H1 (cell line): ENCODE measurements at regions not wholly inside any gene's neighbourhood (a gene's known extent, or its start where the extent isn't known, plus 50 kb on each side); places are given as distances from the start of the nearest gene placed in this dataset.

Source experiments
- CTCF ChIA-PET: fragments of 300-600 bp; sonication (Branson Sonifier 250); formaldehyde crosslinking; loops from one replicate; lab custom pipeline; 2021; ENCODE audit not compliant: partially characterized antibody; lab: Charles Lee
- POLR2A ChIA-PET: fragments of 300-600 bp; sonication (Branson Sonifier 250); formaldehyde crosslinking; loops from one replicate; lab custom pipeline; 2021; ENCODE audit warnings: inconsistent platforms; ENCODE audit not compliant: partially characterized antibody; lab: Charles Lee
- DNase-seq, 2 experiments: peaks; one replicate each; pipeline versions ENCODE4 v3.0.0 to v3.0.0-alpha.2; 2010 to 2022; ENCODE audit warnings: low spot score in 2 of 2, low read depth in 1 of 2, mixed read lengths in 1 of 2
- FAIRE-seq: peaks from 2 replicates; lab custom pipeline; 2011; peaks lifted over from hg19 to GRCh38; lab: Jason Lieb, UNC
- H2AFZ ChIP-seq: 2 replicates; pipeline ENCODE4 v1.8.1; 2012; ENCODE audit warnings: low read length, inconsistent platforms
- H2AK5ac ChIP-seq: 2 replicates; pipeline ENCODE4 v1.6.1; 2013; ENCODE audit warnings: low read depth, low read length
- H2BK120ac ChIP-seq: replicated peaks from 2 replicates; pipeline ENCODE3; 2013; ENCODE audit warnings: low read depth, low read length, inconsistent platforms
- H2BK12ac ChIP-seq: 2 replicates; pipeline ENCODE4 v1.6.1; 2013; ENCODE audit warnings: low read depth, low read length
- H2BK15ac ChIP-seq: 2 replicates; pipeline ENCODE4 v1.6.1; 2013; ENCODE audit warnings: low read length
- H2BK20ac ChIP-seq: 2 replicates; pipeline ENCODE4 v1.6.1; 2013; ENCODE audit warnings: low read length
- H2BK5ac ChIP-seq: 2 replicates; pipeline ENCODE4 v1.6.1; 2013; ENCODE audit warnings: low read depth, low read length
- H3K14ac ChIP-seq: 2 replicates; pipeline ENCODE4 v1.6.1; 2013; ENCODE audit warnings: inconsistent platforms; ENCODE audit not compliant: insufficient read length
- H3K18ac ChIP-seq: 2 replicates; pipeline ENCODE4 v1.6.1; 2013; ENCODE audit warnings: low read length; ENCODE audit errors: extremely low read depth
- H3K23ac ChIP-seq: 2 replicates; pipeline ENCODE4 v1.6.1; 2013; ENCODE audit warnings: inconsistent platforms; ENCODE audit not compliant: insufficient read length
- H3K23me2 ChIP-seq: 2 replicates; pipeline ENCODE4 v1.6.1; 2013; ENCODE audit warnings: low read depth, low read length
- H3K27ac ChIP-seq: 2 replicates; pipeline ENCODE4 v1.6.1; 2011; ENCODE audit warnings: low read depth, low read length, inconsistent platforms
- H3K27me3 ChIP-seq, 4 experiments: replicated peaks in 1 of 4; 1 replicate in 1 of 4; 2 replicates in 3 of 4; pipeline versions ENCODE4 v1.6.1 to v1.8.1; 2011 to 2013; ENCODE audit warnings: low read length in 3 of 4, mild to moderate bottlenecking in 3 of 4, inconsistent platforms in 2 of 4, mixed read lengths in 2 of 4, moderate library complexity in 1 of 4; ENCODE audit not compliant: control insufficient read depth in 3 of 4, insufficient read depth in 3 of 4; ENCODE audit errors: extremely low read depth in 1 of 4
- H3K36me3 ChIP-seq, 4 experiments: 2 replicates each; pipeline versions ENCODE4 v1.6.1 to v1.8.1; 2011 to 2013; ENCODE audit warnings: mild to moderate bottlenecking in 4 of 4, low read length in 3 of 4, moderate library complexity in 2 of 4, control low read depth in 1 of 4, inconsistent platforms in 1 of 4; ENCODE audit not compliant: insufficient read depth in 4 of 4, control insufficient read depth in 2 of 4
- H3K4ac ChIP-seq: replicated peaks from 2 replicates; pipeline ENCODE3; 2013; ENCODE audit warnings: low read length, low read depth, mixed read lengths, inconsistent platforms; ENCODE audit not compliant: insufficient read length
- H3K4me1 ChIP-seq, 4 experiments: replicated peaks in 1 of 4; 1 replicate in 1 of 4; 2 replicates in 3 of 4; pipeline versions ENCODE4 v1.6.1 to v1.8.1; 2011 to 2013; ENCODE audit warnings: low read length in 3 of 4, inconsistent platforms in 2 of 4, mixed read lengths in 1 of 4; ENCODE audit not compliant: insufficient read depth in 4 of 4, control insufficient read depth in 3 of 4
- H3K4me2 ChIP-seq, 2 experiments: 2 replicates each; pipeline versions ENCODE4 v1.6.1 to v1.8.1; 2011 to 2013; ENCODE audit warnings: low read depth in 2 of 2, low read length in 2 of 2, control low read depth in 1 of 2, inconsistent platforms in 1 of 2, mild to moderate bottlenecking in 1 of 2; ENCODE audit not compliant: insufficient read depth in 1 of 2
- H3K4me3 ChIP-seq, 4 experiments: fragments of 200-600, 300-600 bp in 1 of 4; sonication (generic), shearing (Covaris generic), sonication (Bioruptor Twin) in 1 of 4; 2 replicates each; pipeline versions ENCODE4 v1.5.1 to v1.8.1; 2011 to 2016; ENCODE audit warnings: low read length in 4 of 4, low read depth in 3 of 4, control low read depth in 2 of 4, inconsistent platforms in 2 of 4, mild to moderate bottlenecking in 2 of 4, mixed read lengths in 1 of 4, moderate library complexity in 1 of 4; ENCODE audit not compliant: insufficient read depth in 2 of 4; ENCODE audit errors: extremely low read depth in 1 of 4
- H3K56ac ChIP-seq: replicated peaks from 2 replicates; pipeline ENCODE3; 2013; ENCODE audit warnings: low read depth, mild to moderate bottlenecking, mixed read lengths, low read length, inconsistent platforms; ENCODE audit not compliant: insufficient read length
- H3K79me1 ChIP-seq: 2 replicates; pipeline ENCODE4 v1.6.1; 2013; ENCODE audit warnings: low read depth, low read length, control low read depth
- H3K79me2 ChIP-seq, 2 experiments: 2 replicates each; pipeline versions ENCODE4 v1.6.1 to v1.8.1; 2012 to 2013; ENCODE audit warnings: low read length in 2 of 2, mild to moderate bottlenecking in 2 of 2, inconsistent platforms in 1 of 2; ENCODE audit not compliant: insufficient read depth in 2 of 2, control insufficient read depth in 1 of 2
- H3K9ac ChIP-seq, 4 experiments: replicated peaks in 1 of 4; 1 replicate in 1 of 4; 2 replicates in 3 of 4; pipeline versions ENCODE4 v1.6.1 to v1.8.1; 2011 to 2013; ENCODE audit warnings: low read depth in 3 of 4, low read length in 3 of 4, control low read depth in 2 of 4, mild to moderate bottlenecking in 2 of 4, moderate library complexity in 2 of 4, inconsistent platforms in 1 of 4; ENCODE audit errors: extremely low read depth in 1 of 4
- H3K9me3 ChIP-seq, 2 experiments: 2 replicates each; pipeline versions ENCODE4 v1.6.1 to v1.8.1; 2012 to 2013; ENCODE audit warnings: mild to moderate bottlenecking in 2 of 2, moderate library complexity in 2 of 2, control low read depth in 1 of 2, inconsistent platforms in 1 of 2, low read depth in 1 of 2, low read length in 1 of 2, mixed read lengths in 1 of 2; ENCODE audit not compliant: insufficient read depth in 2 of 2
- H4K20me1 ChIP-seq, 2 experiments: replicated peaks in 1 of 2; 2 replicates each; pipeline versions ENCODE3 to v1.8.1; 2011 to 2013; ENCODE audit warnings: inconsistent platforms in 2 of 2, low read length in 2 of 2, mild to moderate bottlenecking in 1 of 2; ENCODE audit not compliant: insufficient read depth in 2 of 2, control insufficient read depth in 1 of 2
- H4K5ac ChIP-seq: 2 replicates; pipeline ENCODE4 v1.6.1; 2013; ENCODE audit warnings: low read length, low read depth, mixed read lengths, inconsistent platforms; ENCODE audit not compliant: insufficient read length
- H4K8ac ChIP-seq: 2 replicates; pipeline ENCODE4 v1.8.0; 2013; ENCODE audit warnings: mild to moderate bottlenecking, moderate library complexity, low read length, inconsistent platforms; ENCODE audit not compliant: insufficient read depth; ENCODE audit errors: extremely low read depth
- H4K91ac ChIP-seq: replicated peaks from 2 replicates; pipeline ENCODE3; 2013; ENCODE audit warnings: low read length, mixed read lengths, inconsistent platforms; ENCODE audit not compliant: insufficient read length
- ASH2L ChIP-seq: fragments of 200-600, 300-600 bp; sonication (generic); IDR thresholded peaks from one replicate; pipeline ENCODE4 v1.7.1; 2017; ENCODE audit warnings: low read length
- CREB1 ChIP-seq: IDR thresholded peaks from 2 replicates; pipeline ENCODE4 v1.6.1; 2012; ENCODE audit warnings: inconsistent platforms
- CTCF ChIP-seq, 3 experiments: IDR thresholded peaks; 1 replicate in 2 of 3; 2 replicates in 1 of 3; pipeline versions ENCODE4 v1.5.1 to v1.6.1; 2011; ENCODE audit warnings: low read length in 3 of 3, mild to moderate bottlenecking in 3 of 3, inconsistent platforms in 2 of 3, low read depth in 1 of 3, moderate library complexity in 1 of 3; ENCODE audit not compliant: insufficient read depth in 1 of 3; ENCODE audit errors: control extremely low read depth in 1 of 3
- HDAC2 ChIP-seq, 2 experiments: fragments of 300-600 bp in 1 of 2; sonication (generic) in 1 of 2; IDR thresholded peaks; 2 replicates each; pipeline ENCODE4 v1.6.1; 2011 to 2012; ENCODE audit warnings: low read depth in 2 of 2, low read length in 2 of 2, mild to moderate bottlenecking in 2 of 2, moderate library complexity in 2 of 2, borderline replicate concordance in 1 of 2, inconsistent platforms in 1 of 2
- KDM4A ChIP-seq: IDR thresholded peaks from one replicate; pipeline ENCODE4 v1.7.1; 2012; ENCODE audit warnings: low read depth, mild to moderate bottlenecking, moderate library complexity, low read length, inconsistent platforms; ENCODE audit not compliant: severe bottlenecking
- POLR2AphosphoS5 ChIP-seq: IDR thresholded peaks from 2 replicates; pipeline ENCODE4 v1.6.1; 2011; ENCODE audit warnings: low read depth, low read length
- TAF1 ChIP-seq: IDR thresholded peaks from 2 replicates; pipeline ENCODE4 v1.6.1; 2011; ENCODE audit warnings: mild to moderate bottlenecking, low read depth, low read length
- TEAD4 ChIP-seq: IDR thresholded peaks from 2 replicates; pipeline ENCODE4 v1.6.1; 2012; ENCODE audit warnings: low read depth, low read length, inconsistent platforms, mixed read lengths
- WGBS, 2 experiments: shearing (Covaris generic) in 1 of 2; methylation state at CpG; one replicate each; pipeline versions ENCODE4 v1.1.6 to v1.1.7; 2013 to 2015; ENCODE audit warnings: low lambda C conversion rate in 2 of 2, mixed read lengths in 2 of 2, inconsistent platforms in 1 of 2, low coverage in 1 of 2, missing lambda C conversion rate in 1 of 2; ENCODE audit not compliant: insufficient replicate concordance in 2 of 2, insufficient coverage in 1 of 2, insufficient read length in 1 of 2; ENCODE audit errors: extremely low coverage in 1 of 2, missing lambda C conversion rate in 1 of 2; 5-methylcytosine and 5-hydroxymethylcytosine counted together

- CTCF ChIA-PET = interaction anchor here (1.0 kb wide), 1 partner anchor 9 kb away, joined by 3 read pairs; no protein-coding TSS in a partner anchor
- no peak overlapping the region for H3K4me2 ChIP-seq
- H4K5ac ChIP-seq = no peak overlapping the region
Observed at GRCh38 chr7:109616551-109617069, 1046.9 kb downstream of the DNAJB9 start.

More at GRCh38 chr7:109616551-109617069, 1046.9 kb downstream of the DNAJB9 start:
- H2BK15ac ChIP-seq = no peak overlapping the region
- DNase-seq = no peak
- no peaks in the 10 kb centered on the region for H4K20me1 ChIP-seq
- no peak overlapping the region for H2BK5ac ChIP-seq
- POLR2A ChIA-PET = no interaction called here
- no peak overlapping the region for H3K56ac ChIP-seq
- no peak overlapping the region for H3K14ac ChIP-seq
- H3K4me3 ChIP-seq = no peak overlapping the region
- no peak overlapping the region for H4K91ac ChIP-seq
- H3K36me3 ChIP-seq = no peaks in the 10 kb centered on the region
- 0 out of 2 replicates have a peak, but pooled peaks cover 2% of the 10 kb centered on the region for H3K23me2 ChIP-seq
- H3K18ac ChIP-seq = no peak overlapping the region
- no peak overlapping the region for H2AFZ ChIP-seq
- no peak overlapping the region for H2AK5ac ChIP-seq
- no peak overlapping the region for H2BK120ac ChIP-seq
- no peak overlapping the region for H2BK12ac ChIP-seq
- FAIRE-seq = no peak
- no peaks in the 10 kb centered on the region for H3K9me3 ChIP-seq
- H2BK20ac ChIP-seq = no peak overlapping the region
- H3K4ac ChIP-seq = no peak overlapping the region
- H3K27ac ChIP-seq = no peak overlapping the region
- no peaks in the 10 kb centered on the region for H3K27me3 ChIP-seq
- H3K79me1 ChIP-seq = no peaks in the 10 kb centered on the region
- H3K79me2 ChIP-seq = no peaks in the 10 kb centered on the region
- no peak overlapping the region for H3K9ac ChIP-seq
- H3K23ac ChIP-seq = no peak overlapping the region
- no peak overlapping the region for H4K8ac ChIP-seq
- 90% methylated on average over 3 of the region's 3 CpGs; no CpG with 5 or more reads in 1 of the 2 experiments for WGBS, 2 experiments
- H3K4me1 ChIP-seq = no peaks in the 10 kb centered on the region; a peak in 1 of 7 replicates
- TF ChIP-seq ASH2L = no peak
- no peak for TF ChIP-seq CTCF (IDR thresholded peaks at IDR 0.05; ENCODE audit: control extremely low read depth in 1 of 3, insufficient read depth in 1 of 3, low read depth in 1 of 3, low read length in 3 of 3)
- no peak for TF ChIP-seq TAF1
- TF ChIP-seq HDAC2 (IDR thresholded peaks at IDR 0.05; ENCODE audit: borderline replicate concordance in 1 of 2, low read depth in 2 of 2, low read length in 2 of 2) = no peak
- no peak for TF ChIP-seq POLR2AphosphoS5
- TF ChIP-seq TEAD4 = no peak
- TF ChIP-seq CREB1 = no peak
- no peak for TF ChIP-seq KDM4A
